GM12878 (cell line): ENCODE measurements at regions not wholly inside any gene's neighbourhood (a gene's known extent, or its start where the extent isn't known, plus 50 kb on each side); places are given as distances from the start of the nearest gene placed in this dataset.

Experiments used
- ATAC-seq: fragments of 200-7000 bp; cut with Tn5 transposase; 3 replicates; pipeline ENCODE4 v1.9.1; 2020; ENCODE audit warnings: mild to moderate bottlenecking, moderate library complexity
- BruUV-seq: library from RNA; stranded (reverse); fragments of 400-500 nt; replicated peaks from 2 replicates; lab custom pipeline; 2021; lab: Mats Ljungman, UMichigan
- CTCF ChIA-PET: fragments of 300-600 bp; sonication (Branson Sonifier 250); formaldehyde crosslinking; extraction: SDS; loops from one replicate; lab custom pipeline; 2021; ENCODE audit warnings: inconsistent platforms; lab: Yijun Ruan, JAX
- POLR2A ChIA-PET: fragments of 350-600 bp; formaldehyde crosslinking; extraction: SDS; loops from one replicate; lab custom pipeline; 2021; ENCODE audit warnings: inconsistent platforms; lab: Charles Lee
- RAD21 ChIA-PET: fragments of 300-600 bp; sonication (Branson Sonifier 250); formaldehyde crosslinking; loops from one replicate; lab custom pipeline; 2023; ENCODE audit warnings: antibody characterized with exemption; ENCODE audit not compliant: unreplicated experiment; lab: Charles Lee
- SMC1A ChIA-PET: fragments of 300-600 bp; sonication (Branson Sonifier 250); formaldehyde crosslinking; loops from one replicate; lab custom pipeline; 2023; ENCODE audit not compliant: unreplicated experiment, uncharacterized antibody; lab: Charles Lee
- DNase-seq: peaks from one replicate; pipeline ENCODE4 v3.0.0-alpha.2; 2011; ENCODE audit warnings: low read depth, low spot score
- FAIRE-seq: peaks from 3 replicates; lab custom pipeline; 2011; peaks lifted over from hg19 to GRCh38; lab: Jason Lieb, UNC
- H2AFZ ChIP-seq: 2 replicates; pipeline ENCODE4 v1.6.0; 2011; ENCODE audit warnings: low read depth, low read length, control low read depth; ENCODE audit not compliant: control insufficient read depth
- H3K27ac ChIP-seq: 2 replicates; pipeline ENCODE4 v1.5.1; 2011; ENCODE audit warnings: control low read depth; ENCODE audit not compliant: control insufficient read depth, insufficient read depth
- H3K27me3 ChIP-seq, 2 experiments: replicated peaks in 1 of 2; 2 replicates each; pipeline versions ENCODE4 v1.6.0 to v1.6.1; 2011; ENCODE audit warnings: low read length in 1 of 2; ENCODE audit not compliant: control insufficient read depth in 2 of 2, insufficient read depth in 2 of 2
- H3K36me3 ChIP-seq, 2 experiments: 2 replicates each; pipeline ENCODE4 v1.5.1; 2011; ENCODE audit warnings: low read length in 1 of 2; ENCODE audit not compliant: control insufficient read depth in 2 of 2, insufficient read depth in 2 of 2
- H3K4me1 ChIP-seq: 2 replicates; pipeline ENCODE4 v1.6.1; 2011; ENCODE audit warnings: mild to moderate bottlenecking, low read length, moderate library complexity, mixed read lengths; ENCODE audit not compliant: control insufficient read depth, insufficient read depth
- H3K4me2 ChIP-seq: 2 replicates; pipeline ENCODE4 v1.6.0; 2011; ENCODE audit warnings: control low read depth; ENCODE audit not compliant: control insufficient read depth, insufficient read depth
- H3K4me3 ChIP-seq: fragments of 200-600 bp; sonication (generic); 2 replicates; pipeline ENCODE4 v1.5.1; 2016
- H3K79me2 ChIP-seq: 2 replicates; pipeline ENCODE4 v1.6.0; 2011; ENCODE audit warnings: low read length; ENCODE audit not compliant: control insufficient read depth, insufficient read depth
- H3K9ac ChIP-seq: 2 replicates; pipeline ENCODE4 v1.8.0; 2011; ENCODE audit warnings: low read length, control low read depth, mixed read lengths; ENCODE audit not compliant: control insufficient read depth, insufficient read depth
- H3K9me3 ChIP-seq: replicated peaks from 3 replicates; pipeline ENCODE4 v1.5.1; 2011; ENCODE audit warnings: mild to moderate bottlenecking, low read length; ENCODE audit not compliant: control insufficient read depth, insufficient read depth
- H4K20me1 ChIP-seq: 2 replicates; pipeline ENCODE4 v1.6.0; 2011; ENCODE audit not compliant: control insufficient read depth, insufficient read depth
- NFXL1 ChIP-seq: fragments of 450-650 bp; IDR thresholded peaks from 2 replicates; pipeline ENCODE4 v1.6.1; 2017; ENCODE audit warnings: antibody characterized with exemption, mild to moderate bottlenecking, borderline replicate concordance
- NR2C1 ChIP-seq: fragments of 450-650 bp; IDR thresholded peaks from 2 replicates; pipeline ENCODE4 v1.6.1; 2017; ENCODE audit warnings: antibody characterized with exemption, mild to moderate bottlenecking, moderate library complexity
- POLR2A ChIP-seq: IDR thresholded peaks from 2 replicates; pipeline ENCODE4 v1.6.1; 2011; ENCODE audit warnings: low read depth, mild to moderate bottlenecking, low read length
- SMAD1 ChIP-seq: fragments of 450-650 bp; IDR thresholded peaks from 2 replicates; pipeline ENCODE4 v1.6.1; 2018; ENCODE audit warnings: mild to moderate bottlenecking, low read depth; ENCODE audit not compliant: partially characterized antibody
- WGBS: methylation state at CpG from one replicate; pipeline ENCODE4 v1.1.6; 2016; ENCODE audit warnings: low lambda C conversion rate; ENCODE audit not compliant: insufficient replicate concordance, insufficient coverage; ENCODE audit errors: missing lambda C conversion rate; 5-methylcytosine and 5-hydroxymethylcytosine counted together
- in situ Hi-C: fragments of 300-500 bp; cut with MboI; formaldehyde crosslinking; loops from 9 replicates; pipeline ENCODE4 v1.14.3; 2018; ENCODE audit warnings: mixed read lengths
- intact Hi-C: fragments of 100-400 bp; cut with micrococcal nuclease; formaldehyde crosslinking; loops from one replicate; pipeline ENCODE4 v1.14.2; 2022; ENCODE audit not compliant: unreplicated experiment
- TF ChIP-seq, protein P1 (sequence below): IDR thresholded peaks from 2 replicates; pipeline ENCODE4 v1.6.1; 2012; ENCODE audit warnings: low read length, inconsistent platforms
- TF ChIP-seq, protein P2 (sequence below), 3 experiments: IDR thresholded peaks in 2 of 3; conservative IDR thresholded peaks in 1 of 3; 2 replicates each; pipeline ENCODE4 v1.5.1; 2011; ENCODE audit warnings: low read depth in 3 of 3, low read length in 3 of 3, mild to moderate bottlenecking in 3 of 3, control low read depth in 2 of 3, moderate library complexity in 2 of 3, inconsistent platforms in 1 of 3, mixed read lengths in 1 of 3; ENCODE audit not compliant: control insufficient read depth in 2 of 3, insufficient read depth in 1 of 3; ENCODE audit errors: extremely low read depth in 1 of 3
- TF ChIP-seq, protein P3 (sequence below): fragments of 450-650 bp; IDR thresholded peaks from 2 replicates; pipeline ENCODE4 v1.6.1; 2016; ENCODE audit warnings: mild to moderate bottlenecking

DNA sequence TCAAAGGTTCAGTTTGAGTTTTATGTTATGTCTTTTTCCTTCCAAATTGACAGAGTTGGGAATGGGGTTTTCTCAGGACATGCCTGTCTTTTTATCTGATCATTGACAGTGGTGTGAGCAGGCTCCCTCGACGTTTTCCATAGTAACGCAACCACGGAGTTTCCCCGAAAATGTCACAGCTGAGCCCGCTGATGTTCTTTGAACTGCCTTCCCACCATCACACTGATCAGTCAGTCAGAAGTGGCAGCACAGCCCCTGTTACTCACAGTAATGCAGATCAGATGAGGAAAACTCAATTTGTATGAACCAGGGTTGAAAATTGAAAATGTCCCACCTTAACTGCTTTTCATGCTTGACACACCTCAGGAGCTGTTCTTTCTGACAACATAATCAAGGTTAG, 210.4 kb downstream of the NECTIN3 start:
- ChIA-PET POLR2A (no interaction called here), CTCF (no interaction called here), SMC1A (interaction anchor here (1.0 kb wide), 1 partner anchor 12 kb away, joined by 4 read pairs; no protein-coding TSS in a partner anchor), RAD21 (no interaction called here)
- no TSS peak for BruUV-seq
- H3K27ac ChIP-seq = no peak overlapping the region
- H3K36me3 ChIP-seq = no peaks in the 10 kb centered on the region
- TF ChIP-seq NFXL1 (no peak), NR2C1 (no peak), POLR2A (no peak), SMAD1 (no peak)
- TF ChIP-seq, protein P1, sequence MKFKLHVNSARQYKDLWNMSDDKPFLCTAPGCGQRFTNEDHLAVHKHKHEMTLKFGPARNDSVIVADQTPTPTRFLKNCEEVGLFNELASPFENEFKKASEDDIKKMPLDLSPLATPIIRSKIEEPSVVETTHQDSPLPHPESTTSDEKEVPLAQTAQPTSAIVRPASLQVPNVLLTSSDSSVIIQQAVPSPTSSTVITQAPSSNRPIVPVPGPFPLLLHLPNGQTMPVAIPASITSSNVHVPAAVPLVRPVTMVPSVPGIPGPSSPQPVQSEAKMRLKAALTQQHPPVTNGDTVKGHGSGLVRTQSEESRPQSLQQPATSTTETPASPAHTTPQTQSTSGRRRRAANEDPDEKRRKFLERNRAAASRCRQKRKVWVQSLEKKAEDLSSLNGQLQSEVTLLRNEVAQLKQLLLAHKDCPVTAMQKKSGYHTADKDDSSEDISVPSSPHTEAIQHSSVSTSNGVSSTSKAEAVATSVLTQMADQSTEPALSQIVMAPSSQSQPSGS = no peak
- TF ChIP-seq, protein P2, sequence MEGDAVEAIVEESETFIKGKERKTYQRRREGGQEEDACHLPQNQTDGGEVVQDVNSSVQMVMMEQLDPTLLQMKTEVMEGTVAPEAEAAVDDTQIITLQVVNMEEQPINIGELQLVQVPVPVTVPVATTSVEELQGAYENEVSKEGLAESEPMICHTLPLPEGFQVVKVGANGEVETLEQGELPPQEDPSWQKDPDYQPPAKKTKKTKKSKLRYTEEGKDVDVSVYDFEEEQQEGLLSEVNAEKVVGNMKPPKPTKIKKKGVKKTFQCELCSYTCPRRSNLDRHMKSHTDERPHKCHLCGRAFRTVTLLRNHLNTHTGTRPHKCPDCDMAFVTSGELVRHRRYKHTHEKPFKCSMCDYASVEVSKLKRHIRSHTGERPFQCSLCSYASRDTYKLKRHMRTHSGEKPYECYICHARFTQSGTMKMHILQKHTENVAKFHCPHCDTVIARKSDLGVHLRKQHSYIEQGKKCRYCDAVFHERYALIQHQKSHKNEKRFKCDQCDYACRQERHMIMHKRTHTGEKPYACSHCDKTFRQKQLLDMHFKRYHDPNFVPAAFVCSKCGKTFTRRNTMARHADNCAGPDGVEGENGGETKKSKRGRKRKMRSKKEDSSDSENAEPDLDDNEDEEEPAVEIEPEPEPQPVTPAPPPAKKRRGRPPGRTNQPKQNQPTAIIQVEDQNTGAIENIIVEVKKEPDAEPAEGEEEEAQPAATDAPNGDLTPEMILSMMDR (IDR thresholded peaks at IDR 0.05 in 2 of 3, conservative IDR thresholded peaks at IDR 0.05 in 1 of 3; ENCODE audit: control insufficient read depth in 2 of 3, extremely low read depth in 1 of 3, insufficient read depth in 1 of 3, low read depth in 3 of 3, low read length in 3 of 3) = no peak
- TF ChIP-seq, protein P3, sequence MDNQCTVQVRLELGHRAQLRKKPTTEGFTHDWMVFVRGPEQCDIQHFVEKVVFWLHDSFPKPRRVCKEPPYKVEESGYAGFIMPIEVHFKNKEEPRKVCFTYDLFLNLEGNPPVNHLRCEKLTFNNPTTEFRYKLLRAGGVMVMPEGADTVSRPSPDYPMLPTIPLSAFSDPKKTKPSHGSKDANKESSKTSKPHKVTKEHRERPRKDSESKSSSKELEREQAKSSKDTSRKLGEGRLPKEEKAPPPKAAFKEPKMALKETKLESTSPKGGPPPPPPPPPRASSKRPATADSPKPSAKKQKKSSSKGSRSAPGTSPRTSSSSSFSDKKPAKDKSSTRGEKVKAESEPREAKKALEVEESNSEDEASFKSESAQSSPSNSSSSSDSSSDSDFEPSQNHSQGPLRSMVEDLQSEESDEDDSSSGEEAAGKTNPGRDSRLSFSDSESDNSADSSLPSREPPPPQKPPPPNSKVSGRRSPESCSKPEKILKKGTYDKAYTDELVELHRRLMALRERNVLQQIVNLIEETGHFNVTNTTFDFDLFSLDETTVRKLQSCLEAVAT = no peak
- H3K9me3 ChIP-seq = no peaks in the 10 kb centered on the region
- H3K4me1 ChIP-seq = no peaks in the 10 kb centered on the region
- 37% methylated on average over 6 of the region's 6 CpGs for WGBS
- in situ Hi-C loops (no loop called here), intact Hi-C loops (no loop called here)
- no peak for ATAC-seq
- H3K79me2 ChIP-seq = no peaks in the 10 kb centered on the region
- no peaks in the 10 kb centered on the region for H4K20me1 ChIP-seq
- H2AFZ ChIP-seq = no peak overlapping the region
- H3K27me3 ChIP-seq = no peaks in the 10 kb centered on the region
- no peak overlapping the region for H3K4me2 ChIP-seq
- FAIRE-seq = no peak
- DNase-seq = no peak
- H3K9ac ChIP-seq = no peak overlapping the region
- H3K4me3 ChIP-seq = no peak overlapping the region
